GM12874 (cell line): ENCODE measurements at regions not wholly inside any gene's neighbourhood (a gene's known extent, or its start where the extent isn't known, plus 50 kb on each side); places are given as distances from the start of the nearest gene placed in this dataset.

Experiments
- CTCF ChIP-seq: IDR thresholded peaks from 2 replicates; pipeline ENCODE4 v1.5.1; 2011; ENCODE audit warnings: low read depth, mild to moderate bottlenecking, control low read depth, low read length, moderate library complexity; ENCODE audit not compliant: insufficient read depth

- no peak for TF ChIP-seq CTCF
Measured at GRCh38 chr14:104385531-104386101, 193.9 kb upstream of the C14orf180 start.

- 0 out of 2 replicates have a peak, but pooled peaks have one; percentile 32 for TF ChIP-seq CTCF
Measured at GRCh38 chr14:104386151-104386841, 193.3 kb upstream of the C14orf180 start.

- no peak for TF ChIP-seq CTCF
Measured at GRCh38 chr14:104387022-104388010, 192.2 kb upstream of the C14orf180 start.

GRCh38 chr14:104388011-104388521 lies 191.5 kb upstream of the C14orf180 start:
- TF ChIP-seq CTCF, result no peak

GRCh38 chr14:104388541-104389325 lies 190.8 kb upstream of the C14orf180 start:
- TF ChIP-seq CTCF, result no peak

- TF ChIP-seq CTCF, result no peak
Measured at GRCh38 chr14:104389326-104390220, 190.0 kb upstream of the C14orf180 start.
